GM12892 (cell line): ENCODE measurements at regions not wholly inside any gene's neighbourhood (a gene's known extent, or its start where the extent isn't known, plus 50 kb on each side); places are given as distances from the start of the nearest gene placed in this dataset.
A peak's percentile ranks its signal among the peaks of the same experiment; 100 is the strongest.
"Not testable (repeated sequence)": the region's sequence is repeated elsewhere in the genome, so short reads cannot be mapped to it uniquely, and the experiment has no call there.

Experiments
- DNase-seq: peaks from one replicate; pipeline ENCODE4 v3.0.0; 2011; ENCODE audit not compliant: insufficient read length
- FAIRE-seq: peaks from 2 replicates; lab custom pipeline; 2011; peaks lifted over from hg19 to GRCh38; lab: Jason Lieb, UNC
- POLR2A ChIP-seq: IDR thresholded peaks from 2 replicates; pipeline ENCODE4 v1.6.1; 2011; ENCODE audit warnings: low read depth, low read length, control low read depth
- POLR2AphosphoS5 ChIP-seq: IDR thresholded peaks from 2 replicates; pipeline ENCODE4 v1.6.1; 2011; ENCODE audit warnings: low read depth, low read length, control low read depth
- TAF1 ChIP-seq: IDR thresholded peaks from 2 replicates; pipeline ENCODE4 v1.6.1; 2011; ENCODE audit warnings: low read depth, mild to moderate bottlenecking, control low read depth, low read length, borderline replicate concordance

- DNase-seq (no peak), FAIRE-seq (no peak)
- TF ChIP-seq POLR2AphosphoS5 (no peak), POLR2A (no peak), TAF1 (no peak)
Measured at GRCh38 chr5:39670391-39670790, 245.6 kb upstream of the DAB2 start.

- FAIRE-seq, result no peak
Measured at GRCh38 chr5:39668980-39669379, 244.2 kb upstream of the DAB2 start.

GRCh38 chr5:39665328-39665727 lies 240.5 kb upstream of the DAB2 start:
- DNase-seq (no peak), FAIRE-seq (no peak)
- TF ChIP-seq POLR2AphosphoS5 (no peak), POLR2A (no peak), TAF1 (no peak)

More at GRCh38 chr5:39668980-39669379, 244.2 kb upstream of the DAB2 start:
- TF ChIP-seq TAF1 (no peak), POLR2A (no peak), POLR2AphosphoS5 (no peak)
- no peak for DNase-seq

GRCh38 chr5:39662945-39663344 lies 238.2 kb upstream of the DAB2 start:
- DNase-seq (no peak), FAIRE-seq (no peak)
- TF ChIP-seq POLR2AphosphoS5, result no peak
- TF ChIP-seq POLR2A, result no peak
- TF ChIP-seq TAF1, result no peak

- TF ChIP-seq TAF1, result no peak
- no peak for TF ChIP-seq POLR2AphosphoS5
- TF ChIP-seq POLR2A, result no peak
- no peak for DNase-seq
- FAIRE-seq, result peak; percentile 5
Measured at GRCh38 chr5:39661026-39661779, 236.4 kb upstream of the DAB2 start.

GRCh38 chr5:39660020-39660419 lies 235.2 kb upstream of the DAB2 start:
- TF ChIP-seq POLR2AphosphoS5, result no peak
- TF ChIP-seq TAF1, result no peak
- no peak for TF ChIP-seq POLR2A
- no peak for FAIRE-seq
- DNase-seq, result no peak

GRCh38 chr5:39658866-39659265 lies 234.1 kb upstream of the DAB2 start:
- no peak for DNase-seq
- TF ChIP-seq TAF1 (no peak), POLR2A (no peak), POLR2AphosphoS5 (no peak)
- no peak for FAIRE-seq

GRCh38 chr5:39657943-39658342 lies 233.2 kb upstream of the DAB2 start:
- FAIRE-seq (no peak), DNase-seq (no peak)
- no peak for TF ChIP-seq POLR2AphosphoS5
- TF ChIP-seq TAF1, result no peak
- no peak for TF ChIP-seq POLR2A

- no peak for FAIRE-seq
- no peak for DNase-seq
- TF ChIP-seq POLR2AphosphoS5, result no peak
Measured at GRCh38 chr5:39656600-39656999, 231.8 kb upstream of the DAB2 start.

GRCh38 chr5:39654715-39655114 lies 229.9 kb upstream of the DAB2 start:
- FAIRE-seq, result no peak
- no peak for DNase-seq
- TF ChIP-seq POLR2A (no peak), POLR2AphosphoS5 (no peak), TAF1 (no peak)

GRCh38 chr5:39652481-39652880 lies 227.7 kb upstream of the DAB2 start:
- not testable (repeated sequence) for FAIRE-seq, DNase-seq

GRCh38 chr5:39652036-39652435 lies 227.3 kb upstream of the DAB2 start:
- DNase-seq, result no peak
- no peak for FAIRE-seq
- TF ChIP-seq POLR2AphosphoS5, result no peak
- no peak for TF ChIP-seq POLR2A
- TF ChIP-seq TAF1, result no peak
